COR-L47 (cell line): ENCODE measurements at regions not wholly inside any gene's neighbourhood (a gene's known extent, or its start where the extent isn't known, plus 50 kb on each side); places are given as distances from the start of the nearest gene placed in this dataset.
A peak's percentile ranks its signal among the peaks of the same experiment; 100 is the strongest.
"Not testable (repeated sequence)": the region's sequence is repeated elsewhere in the genome, so short reads cannot be mapped to it uniquely, and the experiment has no call there.

Source experiments
- DNase-seq: peaks from one replicate; lab custom pipeline; 2025; lab: John Stamatoyannopoulos, UW

- no peak for DNase-seq
Measured at GRCh38 chr5:155116456-155117251, 103.1 kb downstream of the KIF4B start.

GRCh38 chr5:155125551-155126095, 112.1 kb downstream of the KIF4B start:
- DNase-seq: no peak

- no peak for DNase-seq
Measured at GRCh38 chr5:155126573-155126972, 113.0 kb downstream of the KIF4B start.

DNA sequence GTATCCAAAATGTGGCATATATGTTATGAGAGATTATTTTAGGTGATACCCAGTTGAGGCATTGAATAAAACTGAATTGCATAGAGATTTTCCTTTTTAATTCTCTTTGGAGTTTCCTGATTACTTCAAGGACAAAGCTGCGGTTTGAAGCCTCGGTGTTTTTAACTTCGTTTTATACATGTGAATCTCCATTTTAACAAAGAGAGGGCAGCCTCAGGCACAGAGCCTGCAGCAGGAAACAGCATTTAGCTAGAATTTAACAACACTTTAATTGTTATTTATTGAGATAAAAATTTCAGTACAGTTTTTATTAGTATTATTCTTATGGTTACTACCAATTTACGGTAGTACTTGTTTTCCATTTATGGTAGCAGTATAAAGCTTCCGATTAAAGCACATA, 114.0 kb downstream of the KIF4B start:
- no peak for DNase-seq

GRCh38 chr5:155128786-155129512, 115.4 kb downstream of the KIF4B start:
- DNase-seq: no peak

- no peak for DNase-seq
Measured at GRCh38 chr5:155129513-155129880, 115.9 kb downstream of the KIF4B start.

GRCh38 chr5:155134130-155134529, 120.6 kb downstream of the KIF4B start:
- DNase-seq: no peak

DNA sequence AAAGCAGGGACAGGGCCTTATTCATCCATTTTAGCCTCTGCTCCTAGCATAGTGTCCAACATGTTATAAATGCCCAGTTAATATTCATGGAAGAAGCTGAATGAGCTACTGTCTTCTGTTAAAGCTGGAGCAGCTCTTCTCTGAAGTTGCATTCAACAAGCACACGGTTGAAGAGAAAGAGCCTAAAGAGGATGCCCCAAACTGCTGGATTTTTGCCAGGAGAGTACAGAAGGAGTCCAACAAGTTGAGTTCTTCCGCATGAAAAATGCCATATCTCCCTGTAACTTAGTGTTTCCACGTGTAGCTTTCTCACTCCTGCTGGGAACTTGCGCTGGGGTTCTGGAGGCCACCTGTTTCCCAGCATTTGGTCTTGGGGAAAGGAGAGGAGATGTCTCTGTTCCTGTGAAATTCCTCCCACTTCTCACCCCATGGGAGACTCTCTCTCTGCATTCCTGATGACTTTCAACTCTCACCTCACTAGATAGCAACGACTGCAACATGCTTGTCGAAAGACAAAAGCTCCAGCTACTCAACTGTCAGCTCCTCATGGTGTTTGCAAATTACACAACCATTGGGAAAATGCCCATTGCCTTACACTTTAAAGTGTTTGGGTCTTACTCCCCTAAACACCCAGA, 122.8 kb downstream of the KIF4B start:
- DNase-seq: no peak

DNA sequence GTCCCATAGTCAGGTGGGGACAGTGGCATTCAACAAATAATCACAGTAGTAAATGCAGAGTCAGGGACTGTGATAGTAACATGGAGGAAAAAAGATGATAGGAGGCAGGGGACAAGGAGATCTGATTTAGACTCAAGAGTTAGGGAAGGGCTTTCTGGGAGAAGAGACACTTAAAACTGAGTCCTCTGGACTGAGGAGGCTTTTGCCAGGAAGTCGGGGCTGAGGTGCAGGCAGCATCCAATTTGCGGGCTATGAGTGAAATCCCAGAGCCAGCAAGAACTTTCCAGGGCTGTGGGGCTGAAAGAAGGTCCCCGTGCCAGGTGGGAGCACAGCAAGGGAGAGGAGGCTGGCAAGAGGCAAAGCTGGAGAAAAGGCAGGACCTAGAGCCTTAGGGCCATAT, 124.1 kb downstream of the KIF4B start:
- no peak for DNase-seq

DNA sequence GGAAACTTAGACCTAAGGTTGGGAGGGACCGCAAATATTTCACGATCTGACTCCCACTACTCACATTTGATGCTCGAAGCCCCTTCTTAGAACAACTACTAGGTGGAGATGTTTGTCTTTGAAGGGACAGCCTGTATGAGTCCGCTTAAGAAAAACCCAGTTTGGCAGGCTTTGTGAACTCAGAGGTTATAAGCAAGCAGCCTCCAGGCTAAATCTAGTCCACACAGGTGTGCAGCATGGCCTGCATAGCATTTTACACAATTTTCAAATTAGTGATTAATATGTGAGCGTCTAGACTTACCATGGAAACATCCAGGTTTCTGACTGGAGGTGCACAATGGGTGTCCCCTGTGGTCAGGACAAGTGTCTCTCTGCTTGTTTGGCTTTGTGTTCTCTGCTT, 127.1 kb downstream of the KIF4B start:
- no peak for DNase-seq

DNA sequence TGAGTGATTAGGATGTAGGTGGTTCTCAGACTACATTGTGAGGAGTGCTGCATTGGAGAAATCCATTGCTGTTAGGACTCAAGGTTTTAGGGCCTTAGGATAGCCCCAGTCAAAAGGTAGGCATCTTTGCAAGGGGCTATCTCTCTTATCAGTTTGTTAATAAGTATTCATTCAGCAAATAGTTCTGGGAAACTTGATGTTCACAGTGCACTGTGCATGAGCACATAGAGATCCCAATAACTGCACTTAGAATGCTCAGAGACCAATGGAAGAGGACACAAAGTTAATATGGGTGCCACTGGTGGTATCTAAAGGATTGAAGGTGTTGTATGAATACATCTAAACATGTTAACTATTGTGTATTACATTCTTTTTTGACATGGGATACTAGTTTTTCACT, 131.4 kb downstream of the KIF4B start:
- DNase-seq: no peak

GRCh38 chr5:155147222-155147621, 133.7 kb downstream of the KIF4B start:
- no peak for DNase-seq

DNA sequence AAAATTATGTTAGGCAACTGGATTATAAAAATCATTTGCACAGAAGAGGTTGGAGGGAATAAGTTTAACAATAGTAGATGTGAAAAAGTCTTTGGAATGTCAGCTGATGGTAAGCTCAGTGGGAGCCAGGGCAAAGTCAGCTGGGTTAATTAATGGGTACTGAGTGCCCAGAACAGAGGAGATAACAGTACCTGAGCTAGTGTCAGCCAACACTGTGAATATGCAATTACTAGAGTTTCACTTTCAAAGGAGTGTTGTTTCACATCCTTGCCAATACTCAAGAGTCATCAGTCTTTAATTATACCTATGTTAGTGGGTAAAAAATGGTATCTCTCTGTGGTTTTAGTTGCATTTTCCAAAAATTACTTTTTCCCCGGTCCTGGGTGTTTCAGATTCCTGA, 135.1 kb downstream of the KIF4B start:
- DNase-seq: no peak

DNA sequence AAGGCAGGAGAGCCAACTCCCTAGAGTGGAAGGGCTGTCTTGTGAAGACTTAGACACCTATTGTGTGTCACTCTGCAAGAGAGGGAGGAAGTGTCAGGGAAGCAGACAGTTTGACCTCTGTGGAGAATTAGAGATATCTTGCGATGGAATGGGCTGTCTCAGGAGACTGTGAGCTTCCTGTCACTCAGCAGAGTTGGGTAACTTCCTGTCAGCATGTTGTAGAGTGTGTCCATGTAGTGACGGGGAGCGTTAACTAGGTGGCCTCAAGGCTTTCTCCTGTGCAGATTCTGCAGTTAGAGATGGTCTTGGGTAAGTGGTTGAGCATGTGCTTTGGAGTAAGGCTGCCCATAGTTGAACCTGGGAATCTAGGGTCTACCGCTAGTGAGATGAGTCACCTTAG, 136.5 kb downstream of the KIF4B start:
- DNase-seq: no peak

DNA sequence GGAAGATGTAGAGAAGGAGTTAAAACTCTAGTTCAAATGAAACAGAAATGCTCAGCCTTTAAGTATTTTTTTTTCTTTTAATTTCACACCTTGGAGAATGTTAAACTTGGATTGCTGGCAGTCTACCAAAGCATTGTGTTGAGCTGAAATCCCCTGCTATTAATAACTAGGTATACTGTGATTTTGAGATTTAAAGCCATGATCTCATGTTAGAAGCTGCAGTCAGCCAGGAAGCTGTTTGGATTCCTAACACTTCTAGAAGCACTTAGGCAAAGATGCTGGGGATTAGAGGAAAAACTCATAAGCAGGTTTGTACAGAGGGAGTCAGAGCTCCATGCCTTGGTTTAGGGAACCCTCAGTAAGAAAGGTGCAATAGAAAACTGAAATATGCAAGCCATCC, 141.4 kb downstream of the KIF4B start:
- no peak for DNase-seq

- DNase-seq: not testable (repeated sequence)
Measured at GRCh38 chr5:155163084-155163483, 149.5 kb downstream of the KIF4B start.

- no peak for DNase-seq
Measured at GRCh38 chr5:155167736-155168135, 154.2 kb downstream of the KIF4B start.

- DNase-seq: no peak
Measured at GRCh38 chr5:155181542-155181941, 168.0 kb downstream of the KIF4B start.

- no peak for DNase-seq
Measured at GRCh38 chr5:155189476-155189875, 175.9 kb downstream of the KIF4B start.

DNA sequence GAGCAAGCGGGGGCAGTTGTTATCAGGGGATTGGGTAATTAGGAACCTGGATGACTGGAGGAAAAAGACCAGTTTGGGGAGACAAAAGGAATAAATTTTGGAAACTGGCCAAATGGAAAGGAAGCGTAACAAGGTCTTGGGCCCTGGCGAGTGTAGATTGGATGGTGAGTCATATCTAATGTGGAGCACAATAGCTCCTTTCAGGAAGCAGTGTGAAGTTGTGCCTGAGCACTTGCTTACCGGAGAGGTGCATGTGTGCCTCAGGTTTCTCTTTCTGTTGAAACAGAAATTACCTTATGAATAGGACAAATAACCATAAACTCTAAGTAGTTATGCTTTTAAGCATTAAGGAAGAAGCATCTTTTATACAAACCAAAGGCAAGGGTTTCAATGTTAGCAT, 176.4 kb downstream of the KIF4B start:
- DNase-seq: peak; percentile 15

GRCh38 chr5:155193029-155193428, 179.5 kb downstream of the KIF4B start:
- no peak for DNase-seq

DNA sequence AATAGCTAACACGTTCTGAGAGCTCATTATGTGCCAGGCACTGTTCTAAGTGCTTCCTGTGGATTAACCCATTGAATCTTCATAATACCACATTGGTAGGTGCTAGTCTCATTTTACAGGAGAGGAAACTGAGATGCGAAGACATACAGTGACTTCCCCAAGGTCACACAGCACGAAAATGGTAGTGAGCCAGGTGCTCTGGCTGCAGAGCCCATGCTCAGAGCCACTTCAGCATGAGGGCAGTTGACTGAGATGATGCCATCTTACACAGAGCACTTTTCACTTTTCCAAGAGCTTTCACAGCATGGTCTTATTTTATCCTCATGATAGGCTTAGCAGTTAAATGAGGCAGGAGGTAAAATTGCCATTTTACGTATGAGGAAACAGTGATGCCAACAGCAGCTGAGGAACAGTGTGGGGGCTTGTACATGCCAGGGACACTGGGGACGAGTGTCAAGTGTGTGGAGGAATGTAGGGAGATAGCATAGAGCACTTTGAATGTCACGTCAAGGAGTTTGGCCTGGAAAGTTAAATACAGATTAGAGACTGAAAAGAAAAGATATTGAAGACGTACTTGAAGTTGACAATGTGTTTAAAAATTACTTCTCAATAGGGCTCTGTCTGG, 180.0 kb downstream of the KIF4B start:
- DNase-seq: no peak
